Stimulated activated CD4-positive, alpha-beta T cell treated with anti-CD3 and anti-CD28 coated beads, TNF-alpha, amount 100 ng/mL, for 24 hours (primary cell): ENCODE measurements at regions not wholly inside any gene's neighbourhood (a gene's known extent, or its start where the extent isn't known, plus 50 kb on each side); places are given as distances from the start of the nearest gene placed in this dataset.
A peak's percentile ranks its signal among the peaks of the same experiment; 100 is the strongest.
"Not testable (repeated sequence)": the region's sequence is repeated elsewhere in the genome, so short reads cannot be mapped to it uniquely, and the experiment has no call there.

ENCODE experiments used
- DNase-seq, 3 experiments: peaks; one replicate each; pipeline ENCODE4 v3.0.0-alpha.2; 2020; ENCODE audit warnings: low read depth in 3 of 3

DNA sequence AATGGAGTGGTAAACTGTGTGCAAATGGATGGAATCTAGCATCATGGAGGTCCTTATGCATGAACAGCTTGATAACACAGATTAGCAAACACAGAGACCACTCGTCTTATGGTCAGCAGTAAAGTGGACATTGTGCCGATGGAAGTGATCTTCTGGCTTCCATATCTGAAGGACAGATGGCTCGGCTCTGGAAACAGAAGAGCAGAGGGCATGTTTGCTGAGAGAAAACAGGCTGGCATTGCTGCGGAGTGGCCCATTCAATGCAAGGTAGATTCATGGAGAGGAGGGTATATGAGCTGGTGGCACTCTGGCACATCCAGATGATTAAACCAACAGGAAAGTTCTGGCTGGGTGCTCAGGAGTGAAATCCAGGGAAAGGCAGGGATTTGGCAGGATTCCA, 513.2 kb downstream of the DIRAS2 start:
- DNase-seq, result no peak

GRCh38 chr9:90131568-90131967, 511.1 kb downstream of the DIRAS2 start:
- DNase-seq, result no peak

DNA sequence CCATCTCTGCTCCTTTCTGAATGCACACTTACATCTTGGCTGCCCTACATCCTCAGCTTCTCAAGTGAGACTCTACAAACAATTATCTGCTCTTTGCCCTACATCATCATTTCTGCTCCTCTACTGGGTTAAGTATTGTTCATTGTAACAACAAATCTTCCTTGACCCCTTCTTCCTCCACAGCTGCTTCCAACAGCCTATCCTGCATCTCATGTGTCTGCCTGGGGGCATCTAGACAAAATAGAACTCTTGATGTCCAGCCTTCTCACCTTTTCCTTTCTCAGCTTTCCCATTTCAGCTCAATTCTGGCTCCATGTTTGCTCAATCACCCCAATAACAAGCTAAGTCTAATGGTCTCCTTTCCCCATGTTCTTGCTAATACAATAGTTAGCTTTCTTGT, 509.8 kb downstream of the DIRAS2 start:
- no peak for DNase-seq

DNA sequence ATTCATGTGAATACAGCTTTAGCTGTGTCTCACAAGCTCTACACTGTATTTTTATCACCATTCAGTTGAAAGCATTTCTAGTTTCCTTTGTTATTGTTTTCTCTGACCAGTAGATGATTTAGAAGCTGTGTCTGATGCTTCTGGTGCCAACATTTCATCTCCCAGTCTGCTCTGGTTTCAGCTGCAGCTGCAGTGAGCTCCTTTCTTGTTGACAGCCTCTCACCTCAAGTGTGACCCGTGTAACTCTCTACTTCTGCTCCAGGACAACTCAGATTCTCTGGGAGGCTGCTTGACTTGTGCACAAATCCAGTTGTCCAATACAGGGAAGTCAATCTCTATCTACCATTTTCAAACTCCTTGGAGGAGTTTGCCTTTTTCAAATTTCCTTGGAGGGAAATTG, 504.8 kb downstream of the DIRAS2 start:
- DNase-seq, result no peak

DNA sequence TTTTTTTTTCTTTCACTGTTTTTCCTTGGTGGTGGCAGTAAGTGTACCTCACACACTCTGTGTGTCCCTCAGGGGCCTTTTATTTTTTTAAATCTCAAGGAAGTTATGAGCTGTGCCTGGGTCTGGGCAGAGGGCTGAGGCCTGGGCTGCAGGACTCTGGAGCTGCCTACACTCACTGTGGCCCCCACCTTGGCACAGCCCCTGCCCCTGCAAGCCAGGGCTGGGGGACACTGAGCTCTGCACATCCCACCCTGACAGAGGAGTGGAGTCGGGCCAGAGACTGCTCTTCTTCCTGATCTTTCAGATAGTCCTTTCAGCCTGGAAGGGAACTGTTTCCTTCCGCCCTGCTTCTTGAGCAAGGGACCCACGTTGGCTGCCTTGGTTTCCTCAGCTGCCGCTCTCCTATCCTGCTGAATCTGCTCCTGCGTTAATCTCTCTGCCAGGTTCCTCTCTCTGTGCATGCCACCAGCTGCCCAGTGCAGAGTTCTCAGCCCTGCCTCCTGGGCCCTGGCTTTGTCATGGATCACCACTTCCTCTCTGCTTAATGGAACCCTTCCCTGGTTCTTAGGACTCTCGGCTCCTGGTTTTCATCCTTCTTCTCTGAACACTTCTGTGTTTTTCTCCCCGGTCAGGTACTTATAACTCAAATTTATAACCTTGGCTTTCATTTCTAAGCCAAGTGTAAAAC, 502.3 kb downstream of the DIRAS2 start:
- no peak for DNase-seq

- no peak for DNase-seq
These were observed 500.9 kb downstream of the DIRAS2 start for GRCh38 chr9:90141723-90142122.

GRCh38 chr9:90142580-90142979, 500.0 kb downstream of the DIRAS2 start:
- DNase-seq, result peak; percentile 13 to 31 (median 30)

- no peak for DNase-seq
These were observed 495.2 kb downstream of the DIRAS2 start for GRCh38 chr9:90147426-90147825.

- DNase-seq, result no peak
These were observed 486.3 kb downstream of the DIRAS2 start for GRCh38 chr9:90156318-90156717.

DNA sequence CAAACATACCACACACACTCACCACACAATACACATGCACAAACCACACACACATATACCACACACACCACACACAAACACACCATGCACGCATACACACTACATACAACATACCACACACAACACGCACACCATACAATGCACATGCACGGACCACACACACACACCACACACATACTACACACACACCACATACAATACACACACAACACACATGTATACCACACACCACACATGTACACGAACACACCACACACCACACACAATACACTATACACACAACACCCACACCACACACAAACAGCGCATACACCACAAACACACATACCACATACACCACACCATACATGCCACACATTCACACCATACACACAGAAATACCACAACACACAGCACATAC, 480.3 kb downstream of the DIRAS2 start:
- no peak for DNase-seq

GRCh38 chr9:90162819-90163218, 479.8 kb downstream of the DIRAS2 start:
- DNase-seq, result no peak

- DNase-seq, result no peak
These were observed 477.3 kb downstream of the DIRAS2 start for GRCh38 chr9:90165281-90165680.

GRCh38 chr9:90166374-90166773, 476.2 kb downstream of the DIRAS2 start:
- not testable (repeated sequence) for DNase-seq

DNA sequence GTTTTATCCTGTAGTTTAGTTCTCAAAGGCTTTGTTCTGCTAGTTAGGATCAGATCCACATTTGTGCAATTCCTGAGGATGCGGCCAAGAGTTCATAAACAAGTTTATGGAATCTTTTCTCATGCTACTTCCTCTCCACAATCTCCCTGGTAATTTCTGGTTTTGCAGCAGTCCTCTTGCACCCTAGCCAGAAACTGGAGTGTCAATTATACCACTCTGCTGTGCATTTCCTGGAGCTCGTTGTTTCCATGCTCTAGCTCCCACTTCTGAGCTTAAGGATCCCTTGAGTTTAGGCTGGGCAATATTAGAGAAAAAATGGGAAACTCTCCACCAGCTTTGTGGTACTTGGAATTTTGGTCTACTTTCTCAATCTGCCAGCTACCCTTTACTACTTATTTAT, 474.7 kb downstream of the DIRAS2 start:
- DNase-seq, result no peak

GRCh38 chr9:90169490-90169889, 473.1 kb downstream of the DIRAS2 start:
- no peak for DNase-seq

DNA sequence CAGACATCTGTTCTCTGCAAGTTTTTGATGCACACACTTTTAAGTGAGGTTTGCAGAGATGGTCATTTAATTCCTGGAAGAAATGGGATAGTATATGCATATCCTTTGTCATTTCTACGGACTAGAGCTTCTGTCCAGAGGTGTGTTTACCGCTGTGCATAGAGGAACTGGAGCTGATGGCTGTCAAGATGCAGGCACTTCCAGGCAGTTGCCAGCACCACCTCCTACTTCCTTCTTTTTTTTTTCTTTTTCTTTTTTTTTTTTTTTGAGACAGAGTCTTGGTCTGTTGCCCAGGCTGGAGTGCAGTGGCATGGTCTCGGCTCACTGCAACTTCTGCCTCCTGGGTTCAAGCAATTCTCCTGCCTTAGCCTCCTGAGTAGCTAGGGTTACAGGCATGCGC, 468.7 kb downstream of the DIRAS2 start:
- not testable (repeated sequence) for DNase-seq

DNA sequence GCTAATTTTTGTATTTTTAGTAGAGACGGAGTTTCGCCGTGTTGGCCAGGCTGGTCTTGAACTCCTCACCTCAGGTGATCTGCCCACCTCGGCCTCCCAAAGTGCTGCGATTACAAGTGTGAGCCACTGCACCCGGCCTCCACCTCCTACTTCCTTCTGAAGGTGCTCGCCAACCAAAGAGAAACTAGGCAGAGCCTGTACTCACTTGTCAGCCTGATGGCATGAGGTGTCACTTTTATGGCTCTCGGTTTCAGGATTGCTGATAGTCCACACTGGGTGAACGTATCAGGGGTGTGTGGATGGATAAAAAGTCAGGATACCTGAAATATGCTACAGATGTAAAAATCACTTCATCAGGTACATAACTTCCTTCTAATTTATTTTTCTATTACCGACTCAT, 468.3 kb downstream of the DIRAS2 start:
- not testable (repeated sequence) for DNase-seq

DNA sequence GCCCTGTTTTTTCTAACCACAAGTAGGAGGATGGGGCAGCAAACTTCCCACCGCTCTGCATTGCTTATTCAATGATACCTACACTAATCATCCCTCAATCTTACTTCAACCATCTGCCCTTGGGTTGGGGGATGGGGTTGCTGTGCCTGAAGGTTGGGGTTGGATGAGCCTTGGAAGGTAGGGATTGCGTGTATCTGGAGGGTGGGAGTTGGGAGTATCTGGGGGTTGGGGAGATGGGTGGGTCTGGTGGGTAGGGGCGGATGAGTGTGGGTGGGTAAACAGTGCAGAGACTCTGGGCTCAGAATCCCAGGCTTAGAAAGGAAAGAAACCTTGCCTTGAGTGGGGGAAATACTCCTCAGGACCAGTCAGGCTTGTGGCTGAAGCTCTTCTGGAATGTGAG, 467.4 kb downstream of the DIRAS2 start:
- DNase-seq, result no peak

DNA sequence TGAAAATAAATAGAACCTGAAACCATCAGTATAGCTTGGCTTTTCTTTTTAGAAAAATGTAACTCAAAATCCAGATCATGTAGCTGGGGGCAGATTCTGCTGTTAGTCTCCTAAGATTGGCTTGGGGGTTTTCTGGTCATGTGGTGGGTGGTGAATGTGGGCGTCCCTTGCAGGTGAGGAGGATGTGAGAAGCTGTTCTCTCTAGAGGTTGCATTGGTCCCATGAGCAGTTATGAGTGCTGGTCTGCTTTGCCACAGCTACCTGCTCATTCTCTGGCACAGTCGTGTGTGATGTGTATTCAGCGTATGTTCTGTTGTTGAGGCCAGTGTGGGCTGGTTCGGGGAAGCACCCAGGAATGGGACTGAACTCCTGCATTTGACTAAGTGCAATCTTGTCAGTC, 466.8 kb downstream of the DIRAS2 start:
- DNase-seq, result no peak

DNA sequence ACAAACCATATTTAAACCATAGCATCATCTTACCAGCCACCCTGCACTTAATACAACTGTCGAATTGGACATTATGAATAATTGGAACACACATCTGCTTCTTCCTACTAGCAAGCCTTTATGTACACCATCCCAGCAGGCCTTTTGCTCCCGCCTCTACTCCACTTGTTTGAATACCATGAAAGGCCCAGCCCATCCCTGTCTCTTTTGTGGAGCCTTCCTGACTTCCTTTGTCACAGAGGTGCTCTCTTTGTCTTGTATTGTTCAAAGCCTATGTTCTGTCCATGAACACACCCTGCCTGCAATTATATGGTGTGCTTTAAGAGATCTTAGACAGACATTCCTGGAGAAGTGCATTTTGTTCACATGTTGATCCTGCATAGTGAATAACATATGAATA, 465.7 kb downstream of the DIRAS2 start:
- DNase-seq, result no peak

GRCh38 chr9:90180381-90180780, 462.2 kb downstream of the DIRAS2 start:
- no peak for DNase-seq

DNA sequence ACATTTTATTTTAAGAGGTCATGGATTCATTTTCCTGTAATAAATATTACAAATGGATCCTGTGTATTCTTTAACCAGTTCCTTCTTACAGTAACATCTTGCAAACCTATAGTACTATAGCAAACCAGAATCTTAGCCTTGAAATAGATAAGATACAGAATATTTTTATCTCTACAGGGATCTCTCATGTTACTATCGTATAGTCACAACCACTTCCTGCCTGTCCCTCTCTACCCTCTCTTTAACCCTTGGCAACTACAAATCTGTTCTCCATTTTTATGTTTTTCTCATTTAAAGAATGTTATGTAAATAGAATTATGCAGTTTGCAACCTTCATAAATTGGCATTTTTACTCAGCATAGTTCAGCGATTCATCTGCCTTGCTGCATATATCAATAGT, 454.0 kb downstream of the DIRAS2 start:
- DNase-seq, result no peak

- DNase-seq, result no peak
These were observed 453.3 kb downstream of the DIRAS2 start for GRCh38 chr9:90189306-90189705.

GRCh38 chr9:90192465-90192864, 450.2 kb downstream of the DIRAS2 start:
- peak in 1 of 3 experiments; percentile 24 for DNase-seq
